ENCODE measurements at regions not wholly inside any gene's neighbourhood (a gene's known extent, or its start where the extent isn't known, plus 50 kb on each side); places are given as distances from the start of the nearest gene placed in this dataset.

GRCh38 chr5:61268871-61269270 is 63.2 kb upstream of the ZSWIM6 start:
- in situ Hi-C loops (cut with MboI; ENCODE audit: low pct_ligation_motif_present in 1 of 4, low pct_unique_long_range_greater_than_20kb in 1 of 4, low sequenced_read_pairs in 3 of 4) = no loop called here

DNA sequence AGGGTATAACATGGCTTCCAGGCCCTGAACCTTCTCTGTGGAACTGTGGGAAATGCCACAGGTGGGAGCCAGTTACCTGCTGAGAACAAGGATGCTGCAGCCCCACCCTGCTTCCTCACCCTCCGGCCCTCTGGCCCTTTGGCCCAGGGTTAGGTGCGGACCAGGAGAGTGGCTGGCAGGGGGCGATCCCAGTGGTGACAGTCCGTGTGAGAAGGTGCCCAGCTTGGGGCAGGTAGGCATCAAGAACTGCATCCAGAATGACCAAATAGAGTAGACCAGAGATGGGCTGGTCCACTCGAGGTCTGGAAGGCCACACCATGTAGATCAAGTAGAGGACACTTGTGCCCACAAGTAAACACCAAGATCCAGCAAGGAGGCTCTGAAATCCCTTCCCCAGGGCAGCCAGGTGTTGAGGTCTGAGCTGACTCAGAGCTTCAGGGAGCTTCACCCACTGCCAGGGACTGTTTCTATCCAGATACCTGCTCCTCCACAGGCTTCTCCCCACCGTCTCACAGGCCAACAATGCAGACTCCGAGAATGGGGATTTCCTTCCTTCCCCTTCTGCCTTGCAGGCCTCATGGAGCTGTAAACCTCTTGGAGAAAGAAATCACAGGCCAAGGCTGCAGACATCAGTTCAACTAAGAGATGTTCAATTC is 61.4 kb upstream of the ZSWIM6 start:
- Histone ChIP-seq H3K27ac (no peak overlapping the region), H3K4me3 (no peak overlapping the region), H3K27me3 (no peaks in the 10 kb centered on the region), H3K9me3 (no peaks in the 10 kb centered on the region), H3K4me1 (peaks cover 0 to 4% (median 0%) of the 10 kb centered on the region in 4 donors), H3K36me3 (no peaks in the 10 kb centered on the region)
- intact Hi-C loops (cut with DNase I; ENCODE audit: low total_unique reads) = no loop called here
- 75% methylated on average over 7 of the region's 7 CpGs; no CpG with 5 or more reads in 1 of the 2 donors for WGBS, 2 donors (ENCODE audit: low coverage in 1 of 2)
- in situ Hi-C loops (cut with MboI; ENCODE audit: low pct_ligation_motif_present in 1 of 4, low pct_unique_long_range_greater_than_20kb in 1 of 4, low sequenced_read_pairs in 3 of 4) = no loop called here
- TF ChIP-seq POLR2A (IDR thresholded peaks at IDR 0.05) = no peak
- no peak for TF ChIP-seq POLR2AphosphoS5 (IDR thresholded peaks at IDR 0.05)
- TF ChIP-seq CTCF (IDR thresholded peaks at IDR 0.05) = no peak
- no peak for TF ChIP-seq EP300 (IDR thresholded peaks at IDR 0.05; ENCODE audit: low read depth)
- DNase-seq = no peak

More at GRCh38 chr5:61268871-61269270, 63.2 kb upstream of the ZSWIM6 start:
- no peaks in the 10 kb centered on the region for H3K27me3 ChIP-seq
- DNase-seq = no peak
- H3K4me3 ChIP-seq = no peak overlapping the region
- no peaks in the 10 kb centered on the region for H3K4me1 ChIP-seq
- 51% methylated on average over 2 of the region's 2 CpGs for WGBS, 2 donors (ENCODE audit: low coverage in 1 of 2)
- H3K9me3 ChIP-seq = no peaks in the 10 kb centered on the region
- no peak overlapping the region for H3K27ac ChIP-seq
- H3K36me3 ChIP-seq = no peaks in the 10 kb centered on the region
- intact Hi-C loops (cut with DNase I; ENCODE audit: low total_unique reads) = no loop called here
- no peak for TF ChIP-seq EP300 (IDR thresholded peaks at IDR 0.05; ENCODE audit: low read depth)
- TF ChIP-seq POLR2AphosphoS5 (IDR thresholded peaks at IDR 0.05) = no peak
- no peak for TF ChIP-seq POLR2A (IDR thresholded peaks at IDR 0.05)
- TF ChIP-seq CTCF (IDR thresholded peaks at IDR 0.05) = no peak

- WGBS, 2 donors (ENCODE audit: low coverage in 1 of 2) = 82 to 83% methylated on average over 2 of the region's 2 CpGs
- H3K27me3 ChIP-seq = no peaks in the 10 kb centered on the region
- intact Hi-C loops (cut with DNase I; ENCODE audit: low total_unique reads) = no loop called here
- in situ Hi-C loops (cut with MboI; ENCODE audit: low pct_ligation_motif_present in 1 of 4, low pct_unique_long_range_greater_than_20kb in 1 of 4, low sequenced_read_pairs in 3 of 4) = no loop called here
- no peak for DNase-seq
- H3K9me3 ChIP-seq = no peaks in the 10 kb centered on the region
- no peak overlapping the region for H3K4me3 ChIP-seq
- no peak overlapping the region for H3K27ac ChIP-seq
- TF ChIP-seq POLR2AphosphoS5 (IDR thresholded peaks at IDR 0.05) (no peak), EP300 (IDR thresholded peaks at IDR 0.05; ENCODE audit: low read depth) (no peak), CTCF (IDR thresholded peaks at IDR 0.05) (no peak), POLR2A (IDR thresholded peaks at IDR 0.05) (no peak)
- H3K36me3 ChIP-seq = no peaks in the 10 kb centered on the region
- peaks cover 0 to 14% (median 5%) of the 10 kb centered on the region in 4 donors for H3K4me1 ChIP-seq
These were observed 59.4 kb upstream of the ZSWIM6 start for GRCh38 chr5:61272688-61273087.

DNA sequence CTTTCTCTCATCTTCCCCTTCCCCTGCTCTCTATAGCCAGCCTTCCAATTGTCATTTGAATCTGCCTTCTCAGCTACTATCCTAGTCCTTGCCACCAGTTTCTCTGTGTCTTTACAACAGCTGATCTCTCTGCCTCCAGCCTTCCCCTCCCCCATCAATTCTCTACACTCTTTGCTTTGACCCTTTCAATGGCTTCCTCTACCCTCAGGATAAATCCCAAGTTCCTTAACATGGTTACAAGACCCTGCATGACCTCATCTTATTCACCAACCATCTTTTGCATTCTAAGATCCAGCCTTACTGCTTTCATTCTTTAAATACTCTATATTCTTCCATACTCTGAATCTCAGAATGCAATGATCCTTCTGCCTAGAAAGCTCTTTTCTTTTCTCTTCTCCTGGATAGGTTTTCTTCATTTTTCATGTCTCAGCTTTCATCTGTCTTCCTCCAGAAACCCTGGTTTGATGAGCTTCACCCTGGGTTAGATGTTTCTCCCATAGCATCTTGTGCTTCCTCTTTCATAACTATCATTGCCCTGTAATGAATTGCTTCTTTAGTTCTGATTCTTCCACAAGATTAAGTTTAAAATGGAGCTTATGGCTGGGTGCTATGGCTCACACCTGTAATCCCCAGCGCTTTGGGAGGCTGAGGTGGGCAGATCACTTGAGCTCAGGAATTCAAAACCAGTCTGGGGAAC is 58.6 kb upstream of the ZSWIM6 start:
- Histone ChIP-seq H3K27ac (no peak overlapping the region), H3K4me1 (peaks cover 0 to 14% (median 5%) of the 10 kb centered on the region in 4 donors), H3K4me3 (no peak overlapping the region), H3K27me3 (no peaks in the 10 kb centered on the region), H3K9me3 (no peaks in the 10 kb centered on the region), H3K36me3 (no peaks in the 10 kb centered on the region)
- DNase-seq = no peak
- WGBS, 2 donors (ENCODE audit: low coverage in 1 of 2) = 92% methylated on average over 1 of the region's 1 CpG; no CpG with 5 or more reads in 1 of the 2 donors
- intact Hi-C loops (cut with DNase I; ENCODE audit: low total_unique reads) = no loop called here
- TF ChIP-seq CTCF (IDR thresholded peaks at IDR 0.05) = no peak
- TF ChIP-seq POLR2AphosphoS5 (IDR thresholded peaks at IDR 0.05) = no peak
- no peak for TF ChIP-seq EP300 (IDR thresholded peaks at IDR 0.05; ENCODE audit: low read depth)
- TF ChIP-seq POLR2A (IDR thresholded peaks at IDR 0.05) = no peak
- in situ Hi-C loops (cut with MboI; ENCODE audit: low pct_ligation_motif_present in 1 of 4, low pct_unique_long_range_greater_than_20kb in 1 of 4, low sequenced_read_pairs in 3 of 4) = no loop called here

All from transverse colon (tissue), 4 donors.